SK-N-SH (cell line): ENCODE measurements at regions not wholly inside any gene's neighbourhood (a gene's known extent, or its start where the extent isn't known, plus 50 kb on each side); places are given as distances from the start of the nearest gene placed in this dataset.

Experiments
- CTCF ChIA-PET: fragments of 300-600, 350-600 bp; formaldehyde crosslinking; extraction: SDS; loops from one replicate; lab custom pipeline; 2021; lab: Yijun Ruan, JAX
- POLR2A ChIA-PET: fragments of 350-600 bp; sonication (Branson Sonifier 250); formaldehyde crosslinking; extraction: SDS; loops from one replicate; lab custom pipeline; 2020; ENCODE audit warnings: antibody characterized with exemption, inconsistent platforms; lab: Yijun Ruan, JAX
- DNase-seq: peaks from one replicate; pipeline ENCODE4 v3.0.0; 2012
- H2AFZ ChIP-seq: fragments of 200-600 bp; sonication (generic); 2 replicates; pipeline ENCODE4 v1.8.1; 2016; ENCODE audit warnings: antibody characterized with exemption, mild to moderate bottlenecking, low read depth
- H3F3A ChIP-seq: fragments of 200-600 bp; sonication (generic); replicated peaks from 2 replicates; pipeline ENCODE3; 2016; ENCODE audit warnings: antibody characterized with exemption, mild to moderate bottlenecking; ENCODE audit not compliant: insufficient read depth
- H3K27ac ChIP-seq, 2 experiments: fragments of 200-500 bp in 1 of 2; fragments of 200-600 bp in 1 of 2; sonication (Bioruptor generic) in 1 of 2; sonication (generic), shearing (Covaris generic) in 1 of 2; 2 replicates each; pipeline versions ENCODE4 v1.5.1 to v1.6.1; 2014 to 2016; ENCODE audit warnings: low read depth in 2 of 2, inconsistent platforms in 1 of 2, low read length in 1 of 2, mild to moderate bottlenecking in 1 of 2, mixed read lengths in 1 of 2
- H3K27me3 ChIP-seq: fragments of 200-600 bp; sonication (generic), shearing (Covaris generic); 2 replicates; pipeline ENCODE4 v1.6.1; 2016; ENCODE audit warnings: mixed run types; ENCODE audit not compliant: insufficient read depth
- H3K36me3 ChIP-seq, 2 experiments: fragments of 200-500 bp in 1 of 2; fragments of 200-600 bp in 1 of 2; sonication (Bioruptor generic) in 1 of 2; sonication (generic) in 1 of 2; replicated peaks in 1 of 2; 2 replicates each; pipeline versions ENCODE3 to v1.5.1; 2014 to 2016; ENCODE audit warnings: low read length in 1 of 2, mild to moderate bottlenecking in 1 of 2; ENCODE audit not compliant: insufficient read depth in 2 of 2, control insufficient read depth in 1 of 2
- H3K4me1 ChIP-seq, 2 experiments: fragments of 200-500 bp in 1 of 2; fragments of 200-600 bp in 1 of 2; sonication (Bioruptor generic) in 1 of 2; sonication (generic), shearing (Covaris generic) in 1 of 2; 2 replicates each; pipeline versions ENCODE4 v1.5.1 to v1.6.1; 2014 to 2016; ENCODE audit warnings: low read depth in 1 of 2, low read length in 1 of 2, mixed run types in 1 of 2; ENCODE audit not compliant: insufficient read depth in 2 of 2, control insufficient read depth in 1 of 2
- H3K4me2 ChIP-seq: fragments of 200-600 bp; sonication (generic), shearing (Covaris generic); 2 replicates; pipeline ENCODE4 v1.6.1; 2017; ENCODE audit warnings: mixed run types
- H3K4me3 ChIP-seq, 2 experiments: fragments of 200-500 bp in 1 of 2; fragments of 200-600 bp in 1 of 2; sonication (Bioruptor generic) in 1 of 2; sonication (generic), shearing (Covaris generic) in 1 of 2; 2 replicates each; pipeline versions ENCODE4 v1.5.1 to v1.8.1; 2014 to 2016; ENCODE audit warnings: low read depth in 2 of 2, inconsistent platforms in 1 of 2, low read length in 1 of 2, mild to moderate bottlenecking in 1 of 2, mixed read lengths in 1 of 2, moderate library complexity in 1 of 2
- H3K79me2 ChIP-seq: fragments of 200-600 bp; sonication (generic); 2 replicates; pipeline ENCODE4 v1.8.1; 2017; ENCODE audit warnings: mild to moderate bottlenecking; ENCODE audit not compliant: insufficient read depth
- H3K9ac ChIP-seq: fragments of 200-600 bp; sonication (generic); 2 replicates; pipeline ENCODE4 v1.6.1; 2017; ENCODE audit warnings: mixed run types
- H3K9me2 ChIP-seq: fragments of 200-600 bp; sonication (generic); 2 replicates; pipeline ENCODE4 v1.6.1; 2017; ENCODE audit warnings: mixed run types
- H3K9me3 ChIP-seq: fragments of 200-600 bp; sonication (generic); 2 replicates; pipeline ENCODE4 v1.6.1; 2017; ENCODE audit warnings: mixed run types, mild to moderate bottlenecking, moderate library complexity
- H4K20me1 ChIP-seq: fragments of 200-600 bp; sonication (generic); 2 replicates; pipeline ENCODE4 v1.6.1; 2017; ENCODE audit warnings: mild to moderate bottlenecking, mixed run types; ENCODE audit not compliant: insufficient read depth
- CTCF ChIP-seq: fragments of 200-600 bp; sonication (generic); IDR thresholded peaks from 2 replicates; pipeline ENCODE4 v1.6.1; 2017; ENCODE audit warnings: antibody characterized with exemption, mild to moderate bottlenecking, moderate library complexity
- EP300 ChIP-seq, 2 experiments: IDR thresholded peaks; 2 replicates each; pipeline versions ENCODE4 v1.4.0 to v1.6.1; 2012; ENCODE audit warnings: borderline replicate concordance in 1 of 2, low read depth in 1 of 2, low read length in 1 of 2
- EZH2phosphoT487 ChIP-seq: fragments of 200-600 bp; sonication (generic); IDR thresholded peaks from 2 replicates; pipeline ENCODE4 v1.6.1; 2017; ENCODE audit warnings: low read depth, mixed run types, mild to moderate bottlenecking, antibody characterized with exemption, moderate library complexity, borderline replicate concordance
- FOXJ3 ChIP-seq: sonication (generic); formaldehyde crosslinking; IDR thresholded peaks from 2 replicates; pipeline ENCODE4 v1.5.1; 2020; ENCODE audit warnings: mild to moderate bottlenecking, missing genetic modification reagents
- FOXM1 ChIP-seq: IDR thresholded peaks from 2 replicates; pipeline ENCODE4 v1.4.0; 2012; ENCODE audit warnings: low read depth, mild to moderate bottlenecking
- GABPA ChIP-seq: IDR thresholded peaks from 2 replicates; pipeline ENCODE4 v1.4.0; 2012; ENCODE audit warnings: low read depth, mild to moderate bottlenecking
- IRF3 ChIP-seq: fragments of 150-350 bp; IDR thresholded peaks from 2 replicates; pipeline ENCODE4 v1.6.1; 2016; ENCODE audit warnings: mild to moderate bottlenecking, low read depth, low read length
- MEF2A ChIP-seq: IDR thresholded peaks from 2 replicates; pipeline ENCODE4 v1.4.0; 2012; ENCODE audit warnings: low read depth, borderline replicate concordance
- NRF1 ChIP-seq: IDR thresholded peaks from 2 replicates; pipeline ENCODE4 v1.6.1; 2012; ENCODE audit warnings: low read depth, mild to moderate bottlenecking, low read length
- PBX3 ChIP-seq: IDR thresholded peaks from 2 replicates; pipeline ENCODE4; 2012
- RCOR1 ChIP-seq: fragments of 150-350 bp; IDR thresholded peaks from 2 replicates; pipeline ENCODE4 v1.6.1; 2017; ENCODE audit warnings: antibody characterized with exemption, low read length
- RXRA ChIP-seq: IDR thresholded peaks from 2 replicates; pipeline ENCODE4 v1.4.0; 2012; ENCODE audit warnings: low read depth, mild to moderate bottlenecking, borderline replicate concordance
- TCF12 ChIP-seq: IDR thresholded peaks from 2 replicates; pipeline ENCODE4 v1.4.0; 2012
- WGBS: methylation state at CpG from one replicate; pipeline ENCODE4 v1.1.6; 2017; ENCODE audit warnings: low lambda C conversion rate; 5-methylcytosine and 5-hydroxymethylcytosine counted together

GRCh38 chr2:204434660-204435462 lies 110.4 kb upstream of the PARD3B start:
- no peak for DNase-seq
- POLR2A ChIA-PET, result no interaction called here

More at GRCh38 chr2:204434660-204435462, 110.4 kb upstream of the PARD3B start:
- no peaks in the 10 kb centered on the region for H3K9me3 ChIP-seq
- no peak overlapping the region for H3K4me3 ChIP-seq
- H3K27ac ChIP-seq, result no peak overlapping the region
- H3K4me1 ChIP-seq, result no peaks in the 10 kb centered on the region
- no peak overlapping the region for H3K9ac ChIP-seq
- H3K36me3 ChIP-seq, result no peaks in the 10 kb centered on the region
- H3K4me2 ChIP-seq, result no peak overlapping the region
- TF ChIP-seq MEF2A, result no peak
- no peak for TF ChIP-seq RCOR1
- TF ChIP-seq EP300 (IDR thresholded peaks at IDR 0.05; ENCODE audit: borderline replicate concordance in 1 of 2, low read depth in 1 of 2, low read length in 1 of 2), result no peak
- no peak for TF ChIP-seq IRF3
- TF ChIP-seq EZH2phosphoT487, result no peak
- no peak for TF ChIP-seq FOXM1
- no peak for TF ChIP-seq FOXJ3 (CRISPR knock-in tag)
- no peak for TF ChIP-seq RXRA
- TF ChIP-seq GABPA, result no peak
- no peak for TF ChIP-seq NRF1
- TF ChIP-seq TCF12, result no peak
- TF ChIP-seq CTCF, result no peak
- no peak for TF ChIP-seq PBX3
- H3K9me2 ChIP-seq, result no peaks in the 10 kb centered on the region
- H4K20me1 ChIP-seq, result no peaks in the 10 kb centered on the region
- 40% methylated on average over 3 of the region's 3 CpGs for WGBS
- no peaks in the 10 kb centered on the region for H3F3A ChIP-seq
- H2AFZ ChIP-seq, result no peak overlapping the region
- H3K27me3 ChIP-seq, result no peaks in the 10 kb centered on the region
- H3K79me2 ChIP-seq, result no peaks in the 10 kb centered on the region
- CTCF ChIA-PET, result interaction anchor here (1.0 kb wide), 1 partner anchor 138 kb away, joined by 3 read pairs; no protein-coding TSS in a partner anchor
